Esophagus muscularis mucosa (tissue), 4 donors: ENCODE measurements at regions not wholly inside any gene's neighbourhood (a gene's known extent, or its start where the extent isn't known, plus 50 kb on each side); places are given as distances from the start of the nearest gene placed in this dataset.

Experiments
- DNase-seq: peaks from one replicate; pipeline ENCODE4 v3.0.0-alpha.2; 2017; ENCODE audit errors: extremely low spot score
- H3K27ac ChIP-seq, 4 donors: fragments of 200-600 bp; sonication (generic); replicated peaks in 1 of 4; 1 replicate in 3 of 4; 2 replicates in 1 of 4; pipeline ENCODE4 v1.5.1; 2016 to 2019; ENCODE audit warnings: mild to moderate bottlenecking in 1 of 4
- H3K27me3 ChIP-seq, 4 donors: fragments of 200-600 bp; sonication (generic); one replicate each; pipeline versions ENCODE4 v1.5.1 to v1.6.0; 2016 to 2019
- H3K36me3 ChIP-seq, 4 donors: fragments of 200-600 bp; sonication (generic); one replicate each; pipeline ENCODE4 v1.5.1; 2016 to 2019
- H3K4me1 ChIP-seq, 4 donors: fragments of 200-600 bp; sonication (generic); one replicate each; pipeline ENCODE4 v1.5.1; 2016 to 2019
- H3K4me3 ChIP-seq, 4 donors: fragments of 200-600 bp; sonication (generic); 1 replicate in 2 of 4; 2 replicates in 2 of 4; pipeline ENCODE4 v1.5.1; 2016 to 2019; ENCODE audit warnings: mild to moderate bottlenecking in 4 of 4, moderate library complexity in 1 of 4
- H3K9me3 ChIP-seq, 4 donors: fragments of 200-600 bp; sonication (generic); 1 replicate in 3 of 4; 2 replicates in 1 of 4; pipeline ENCODE4 v1.5.1; 2016 to 2019
- CTCF ChIP-seq, 3 experiments: fragments of 200-600 bp in 2 of 3; fragments of 450-650 bp in 1 of 3; sonication (generic) in 2 of 3; IDR thresholded peaks; one replicate each; pipeline ENCODE4 v1.5.1; 2017 to 2019; ENCODE audit warnings: antibody characterized with exemption in 3 of 3, mild to moderate bottlenecking in 2 of 3, moderate library complexity in 1 of 3
- EP300 ChIP-seq: sonication (generic); formaldehyde crosslinking; IDR thresholded peaks from one replicate; pipeline ENCODE4 v1.6.1; 2017; ENCODE audit warnings: antibody characterized with exemption
- POLR2A ChIP-seq: fragments of 450-650 bp; IDR thresholded peaks from one replicate; pipeline ENCODE4 v1.6.1; 2017; ENCODE audit warnings: antibody characterized with exemption, moderate library complexity, mild to moderate bottlenecking, low read depth
- POLR2AphosphoS5 ChIP-seq, 2 donors: sonication (generic); formaldehyde crosslinking; IDR thresholded peaks; one replicate each; pipeline ENCODE4 v1.6.1; 2017; ENCODE audit warnings: antibody characterized with exemption in 2 of 2
- WGBS: methylation state at CpG from one replicate; pipeline ENCODE4 v1.1.5; 2018; 5-methylcytosine and 5-hydroxymethylcytosine counted together
- intact Hi-C: fragments of 100-400 bp; cut with DNase I; formaldehyde crosslinking; loops from one replicate; pipeline ENCODE4 v1.15.1; 2023

- no peaks in the 10 kb centered on the region for H3K9me3 ChIP-seq
- no peaks in the 10 kb centered on the region for H3K27me3 ChIP-seq
- DNase-seq = no peak
- no peaks in the 10 kb centered on the region for H3K36me3 ChIP-seq
- H3K27ac ChIP-seq = no peak overlapping the region
- TF ChIP-seq POLR2A (no peak), EP300 (no peak), POLR2AphosphoS5 (IDR thresholded peaks at IDR 0.05) (no peak), CTCF (IDR thresholded peaks at IDR 0.05) (no peak)
- no peak overlapping the region for H3K4me3 ChIP-seq
- peaks cover 0 to 3% (median 0%) of the 10 kb centered on the region in 4 donors for H3K4me1 ChIP-seq
- intact Hi-C loops = no loop called here
Measured at GRCh38 chr12:91414636-91415035, 232.0 kb upstream of the DCN start.

- Histone ChIP-seq H3K4me1 (peaks cover 0 to 3% (median 0%) of the 10 kb centered on the region in 4 donors), H3K4me3 (no peak overlapping the region), H3K36me3 (no peaks in the 10 kb centered on the region), H3K9me3 (no peaks in the 10 kb centered on the region), H3K27ac (no peak overlapping the region), H3K27me3 (no peaks in the 10 kb centered on the region)
- TF ChIP-seq CTCF (IDR thresholded peaks at IDR 0.05) = no peak
- no peak for TF ChIP-seq POLR2A
- TF ChIP-seq EP300 = no peak
- no peak for TF ChIP-seq POLR2AphosphoS5 (IDR thresholded peaks at IDR 0.05)
- intact Hi-C loops = no loop called here
- 71% methylated on average over 6 of the region's 6 CpGs for WGBS
- no peak for DNase-seq
Measured at GRCh38 chr12:91413581-91414546, 231.2 kb upstream of the DCN start.

GRCh38 chr12:91406920-91407341 is 224.3 kb upstream of the DCN start:
- 100% methylated on average over 1 of the region's 1 CpG for WGBS
- DNase-seq = no peak
- no peak overlapping the region for H3K27ac ChIP-seq
- no peaks in the 10 kb centered on the region for H3K4me1 ChIP-seq
- no peaks in the 10 kb centered on the region for H3K9me3 ChIP-seq
- TF ChIP-seq CTCF (IDR thresholded peaks at IDR 0.05) (no peak), EP300 (no peak), POLR2AphosphoS5 (IDR thresholded peaks at IDR 0.05) (no peak), POLR2A (no peak)
- no peaks in the 10 kb centered on the region for H3K36me3 ChIP-seq
- H3K27me3 ChIP-seq = no peaks in the 10 kb centered on the region
- H3K4me3 ChIP-seq = no peak overlapping the region
- intact Hi-C loops = no loop called here

- Histone ChIP-seq H3K9me3 (no peaks in the 10 kb centered on the region), H3K27ac (no peak overlapping the region), H3K27me3 (no peaks in the 10 kb centered on the region), H3K4me3 (no peak overlapping the region), H3K4me1 (no peaks in the 10 kb centered on the region), H3K36me3 (no peaks in the 10 kb centered on the region)
- no peak for DNase-seq
- no peak for TF ChIP-seq POLR2AphosphoS5 (IDR thresholded peaks at IDR 0.05)
- TF ChIP-seq POLR2A = no peak
- no peak for TF ChIP-seq CTCF (IDR thresholded peaks at IDR 0.05)
- TF ChIP-seq EP300 = no peak
- intact Hi-C loops = no loop called here
- 96% methylated on average over 4 of the region's 4 CpGs for WGBS
Measured at GRCh38 chr12:91404441-91404840, 221.8 kb upstream of the DCN start.
